Thoracic aorta (tissue), 2 donors: ENCODE measurements at regions not wholly inside any gene's neighbourhood (a gene's known extent, or its start where the extent isn't known, plus 50 kb on each side); places are given as distances from the start of the nearest gene placed in this dataset.

Experiments used
- ATAC-seq: fragments of 150-250 bp; one replicate; pipeline ENCODE4 v1.8.0; 2017; ENCODE audit warnings: low read depth; ENCODE audit not compliant: insufficient number of reproducible peaks, low FRiP score
- DNase-seq: peaks from one replicate; pipeline ENCODE4 v3.0.0-alpha.2; 2020; ENCODE audit warnings: low spot score
- H3K27ac ChIP-seq, 2 donors: fragments of 200-600 bp; sonication (generic); 1 replicate in 1 of 2; 2 replicates in 1 of 2; pipeline ENCODE4 v1.5.1; 2016; ENCODE audit warnings: mild to moderate bottlenecking in 2 of 2, moderate library complexity in 2 of 2
- H3K27me3 ChIP-seq: fragments of 200-600 bp; sonication (generic); replicated peaks from 2 replicates; pipeline ENCODE4 v1.6.0; 2016; ENCODE audit warnings: mild to moderate bottlenecking; ENCODE audit not compliant: insufficient read depth
- H3K36me3 ChIP-seq: fragments of 200-600 bp; sonication (generic); one replicate; pipeline ENCODE4 v1.5.1; 2016
- H3K4me1 ChIP-seq, 2 donors: fragments of 200-600 bp; sonication (generic); 1 replicate in 1 of 2; 2 replicates in 1 of 2; pipeline versions ENCODE4 v1.5.1 to v1.6.0; 2016; ENCODE audit warnings: low read depth in 2 of 2, mild to moderate bottlenecking in 1 of 2; ENCODE audit not compliant: control insufficient read depth in 1 of 2
- H3K4me3 ChIP-seq: fragments of 200-600 bp; sonication (generic); 2 replicates; pipeline ENCODE4 v1.5.1; 2016; ENCODE audit warnings: mild to moderate bottlenecking
- H3K9me3 ChIP-seq: fragments of 200-600 bp; sonication (generic); 2 replicates; pipeline ENCODE4 v1.5.1; 2016
- CTCF ChIP-seq: fragments of 200-600 bp; sonication (generic); IDR thresholded peaks from one replicate; pipeline ENCODE4 v1.5.1; 2019; ENCODE audit warnings: antibody characterized with exemption

DNA sequence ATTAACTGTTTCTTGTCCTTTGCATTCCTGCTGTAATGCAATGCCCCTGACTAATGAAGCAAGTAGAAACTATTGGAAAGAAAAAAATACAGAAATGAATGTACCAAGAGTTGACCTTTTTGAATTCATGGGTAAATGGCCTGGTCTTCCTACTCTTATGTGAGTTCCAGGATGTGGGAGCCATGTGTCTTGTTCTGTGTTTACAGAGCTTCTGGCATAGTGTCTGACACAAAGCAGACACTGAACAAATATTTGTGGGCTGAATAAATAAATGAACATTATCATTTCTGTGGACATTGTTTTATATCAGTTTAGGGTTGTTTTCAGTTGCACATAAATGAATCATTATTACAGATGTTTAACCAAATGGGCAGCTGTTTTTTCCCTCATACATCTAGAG lies 155.5 kb downstream of the CD8B2 start:
- TF ChIP-seq CTCF, result no peak
- no peak for DNase-seq
- H3K27me3 ChIP-seq, result no peaks in the 10 kb centered on the region
- no peak overlapping the region for H3K4me3 ChIP-seq
- ATAC-seq, result no peak
- H3K9me3 ChIP-seq, result no peaks in the 10 kb centered on the region
- H3K27ac ChIP-seq, result no peak overlapping the region
- H3K36me3 ChIP-seq, result no peaks in the 10 kb centered on the region
- H3K4me1 ChIP-seq, result peaks cover 0 to 3% of the 10 kb centered on the region in 2 donors

DNA sequence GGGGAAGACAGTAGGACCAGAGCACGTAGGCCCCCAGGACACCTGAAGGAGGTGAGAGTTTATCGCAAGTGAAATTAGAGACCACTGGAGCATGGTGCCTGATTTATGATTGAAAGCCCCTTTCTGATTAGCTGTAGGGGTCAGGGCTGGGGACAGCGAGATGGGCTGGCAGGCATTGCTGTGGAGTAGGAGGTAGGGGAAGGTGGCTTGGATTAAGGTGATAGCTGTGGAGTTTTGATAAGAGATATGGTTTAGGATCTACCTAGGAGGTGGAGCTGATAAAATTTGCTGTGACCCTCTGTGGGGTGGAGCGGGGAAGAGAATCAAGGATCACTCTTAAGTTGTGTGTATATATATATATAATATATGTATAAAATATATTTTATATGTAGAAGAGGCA lies 157.5 kb downstream of the CD8B2 start:
- no peak overlapping the region for H3K27ac ChIP-seq
- no peaks in the 10 kb centered on the region for H3K4me1 ChIP-seq
- H3K4me3 ChIP-seq, result no peak overlapping the region
- DNase-seq, result no peak
- TF ChIP-seq CTCF, result no peak
- no peaks in the 10 kb centered on the region for H3K36me3 ChIP-seq
- no peaks in the 10 kb centered on the region for H3K9me3 ChIP-seq
- no peaks in the 10 kb centered on the region for H3K27me3 ChIP-seq
- no peak for ATAC-seq

DNA sequence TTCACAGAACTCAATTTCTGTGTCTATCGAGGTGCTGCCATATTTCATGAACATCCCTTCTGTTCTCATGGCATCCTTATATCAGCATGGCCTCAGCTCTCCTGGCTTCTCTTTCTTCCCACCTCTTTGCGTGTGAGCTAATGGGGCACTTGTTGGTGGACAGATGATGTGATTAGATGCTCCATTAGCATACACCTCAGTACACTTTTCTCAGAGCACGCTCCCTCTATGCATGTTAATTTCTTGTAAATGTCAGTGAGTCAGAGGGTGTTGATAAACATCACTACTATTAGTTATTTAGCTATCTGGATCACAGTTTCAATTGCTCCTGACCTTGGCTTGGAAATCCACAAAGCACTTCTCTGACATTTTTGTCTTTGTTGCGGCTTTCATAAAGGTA lies 159.4 kb downstream of the CD8B2 start:
- ATAC-seq (no peak), DNase-seq (no peak)
- H3K27me3 ChIP-seq, result no peaks in the 10 kb centered on the region
- no peak overlapping the region for H3K27ac ChIP-seq
- H3K36me3 ChIP-seq, result no peaks in the 10 kb centered on the region
- no peaks in the 10 kb centered on the region for H3K9me3 ChIP-seq
- TF ChIP-seq CTCF, result no peak
- no peaks in the 10 kb centered on the region for H3K4me1 ChIP-seq
- no peak overlapping the region for H3K4me3 ChIP-seq

DNA sequence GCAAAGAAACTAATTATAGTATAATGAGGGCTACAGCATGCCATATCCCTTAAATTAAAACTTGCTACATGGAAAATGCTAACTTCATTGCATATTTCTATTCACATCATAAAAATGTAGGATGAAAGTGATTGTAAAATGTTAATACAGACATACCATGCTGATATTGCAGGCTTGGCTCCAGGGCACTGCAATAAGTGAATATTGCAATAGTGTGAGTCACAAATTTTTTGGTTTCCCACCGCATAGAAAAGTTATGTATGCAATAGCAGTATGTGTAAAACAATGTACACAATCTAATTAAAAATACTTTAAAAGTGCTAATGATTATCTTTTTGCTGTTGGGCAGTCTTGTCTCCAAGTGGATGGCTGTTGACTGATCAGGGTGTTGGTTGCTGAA lies 162.1 kb downstream of the CD8B2 start:
- no peak for DNase-seq
- ATAC-seq, result no peak
- H3K27ac ChIP-seq, result no peak overlapping the region
- H3K4me3 ChIP-seq, result no peak overlapping the region
- H3K9me3 ChIP-seq, result no peaks in the 10 kb centered on the region
- H3K4me1 ChIP-seq, result no peaks in the 10 kb centered on the region
- no peaks in the 10 kb centered on the region for H3K36me3 ChIP-seq
- no peaks in the 10 kb centered on the region for H3K27me3 ChIP-seq
- no peak for TF ChIP-seq CTCF

GRCh38 chr2:106653465-106653864 lies 166.3 kb downstream of the CD8B2 start:
- H3K36me3 ChIP-seq, result no peaks in the 10 kb centered on the region
- no peaks in the 10 kb centered on the region for H3K9me3 ChIP-seq
- DNase-seq (no peak), ATAC-seq (no peak)
- no peak overlapping the region for H3K4me3 ChIP-seq
- H3K27ac ChIP-seq, result no peak overlapping the region
- H3K4me1 ChIP-seq, result no peaks in the 10 kb centered on the region
- no peaks in the 10 kb centered on the region for H3K27me3 ChIP-seq
- no peak for TF ChIP-seq CTCF
